ENCODE measurements at regions not wholly inside any gene's neighbourhood (a gene's known extent, or its start where the extent isn't known, plus 50 kb on each side); places are given as distances from the start of the nearest gene placed in this dataset.

DNA sequence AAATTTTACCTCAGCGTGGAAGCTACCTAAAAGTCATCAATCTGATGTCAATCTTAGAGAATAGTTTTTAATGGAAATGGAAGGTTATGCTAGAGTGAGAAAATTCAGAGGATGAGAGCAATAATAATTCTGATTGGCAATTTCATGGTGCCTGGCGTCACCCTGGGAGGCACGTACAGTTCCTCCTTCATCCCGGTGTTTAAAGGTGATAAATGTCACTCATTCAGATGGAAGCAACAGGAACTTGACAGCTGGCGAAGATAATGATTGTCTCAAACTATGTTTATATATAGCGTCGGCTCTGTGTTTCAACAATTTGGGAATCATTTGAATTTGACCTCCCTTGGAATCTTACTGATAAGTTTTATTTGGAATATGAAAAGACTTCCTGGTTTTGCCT, 108.4 kb downstream of the MED10 start:
- TF ChIP-seq, protein P1, sequence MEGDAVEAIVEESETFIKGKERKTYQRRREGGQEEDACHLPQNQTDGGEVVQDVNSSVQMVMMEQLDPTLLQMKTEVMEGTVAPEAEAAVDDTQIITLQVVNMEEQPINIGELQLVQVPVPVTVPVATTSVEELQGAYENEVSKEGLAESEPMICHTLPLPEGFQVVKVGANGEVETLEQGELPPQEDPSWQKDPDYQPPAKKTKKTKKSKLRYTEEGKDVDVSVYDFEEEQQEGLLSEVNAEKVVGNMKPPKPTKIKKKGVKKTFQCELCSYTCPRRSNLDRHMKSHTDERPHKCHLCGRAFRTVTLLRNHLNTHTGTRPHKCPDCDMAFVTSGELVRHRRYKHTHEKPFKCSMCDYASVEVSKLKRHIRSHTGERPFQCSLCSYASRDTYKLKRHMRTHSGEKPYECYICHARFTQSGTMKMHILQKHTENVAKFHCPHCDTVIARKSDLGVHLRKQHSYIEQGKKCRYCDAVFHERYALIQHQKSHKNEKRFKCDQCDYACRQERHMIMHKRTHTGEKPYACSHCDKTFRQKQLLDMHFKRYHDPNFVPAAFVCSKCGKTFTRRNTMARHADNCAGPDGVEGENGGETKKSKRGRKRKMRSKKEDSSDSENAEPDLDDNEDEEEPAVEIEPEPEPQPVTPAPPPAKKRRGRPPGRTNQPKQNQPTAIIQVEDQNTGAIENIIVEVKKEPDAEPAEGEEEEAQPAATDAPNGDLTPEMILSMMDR (IDR thresholded peaks at IDR 0.05) = no peak
- no peak for TF ChIP-seq NR3C1 (CRISPR knock-in tag; conservative IDR thresholded peaks at IDR 0.05; ENCODE audit: low read depth)
- TF ChIP-seq GRHL2 (CRISPR knock-in tag; IDR thresholded peaks at IDR 0.05; ENCODE audit: insufficient replicate concordance, severe bottlenecking) = no peak
- TF ChIP-seq, protein P2, sequence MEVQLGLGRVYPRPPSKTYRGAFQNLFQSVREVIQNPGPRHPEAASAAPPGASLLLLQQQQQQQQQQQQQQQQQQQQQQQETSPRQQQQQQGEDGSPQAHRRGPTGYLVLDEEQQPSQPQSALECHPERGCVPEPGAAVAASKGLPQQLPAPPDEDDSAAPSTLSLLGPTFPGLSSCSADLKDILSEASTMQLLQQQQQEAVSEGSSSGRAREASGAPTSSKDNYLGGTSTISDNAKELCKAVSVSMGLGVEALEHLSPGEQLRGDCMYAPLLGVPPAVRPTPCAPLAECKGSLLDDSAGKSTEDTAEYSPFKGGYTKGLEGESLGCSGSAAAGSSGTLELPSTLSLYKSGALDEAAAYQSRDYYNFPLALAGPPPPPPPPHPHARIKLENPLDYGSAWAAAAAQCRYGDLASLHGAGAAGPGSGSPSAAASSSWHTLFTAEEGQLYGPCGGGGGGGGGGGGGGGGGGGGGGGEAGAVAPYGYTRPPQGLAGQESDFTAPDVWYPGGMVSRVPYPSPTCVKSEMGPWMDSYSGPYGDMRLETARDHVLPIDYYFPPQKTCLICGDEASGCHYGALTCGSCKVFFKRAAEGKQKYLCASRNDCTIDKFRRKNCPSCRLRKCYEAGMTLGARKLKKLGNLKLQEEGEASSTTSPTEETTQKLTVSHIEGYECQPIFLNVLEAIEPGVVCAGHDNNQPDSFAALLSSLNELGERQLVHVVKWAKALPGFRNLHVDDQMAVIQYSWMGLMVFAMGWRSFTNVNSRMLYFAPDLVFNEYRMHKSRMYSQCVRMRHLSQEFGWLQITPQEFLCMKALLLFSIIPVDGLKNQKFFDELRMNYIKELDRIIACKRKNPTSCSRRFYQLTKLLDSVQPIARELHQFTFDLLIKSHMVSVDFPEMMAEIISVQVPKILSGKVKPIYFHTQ (CRISPR knock-in tag; IDR thresholded peaks at IDR 0.05) = no peak
- no peak for TF ChIP-seq ZNF138 (CRISPR knock-in tag; conservative IDR thresholded peaks at IDR 0.05)
- TF ChIP-seq, protein P3, sequence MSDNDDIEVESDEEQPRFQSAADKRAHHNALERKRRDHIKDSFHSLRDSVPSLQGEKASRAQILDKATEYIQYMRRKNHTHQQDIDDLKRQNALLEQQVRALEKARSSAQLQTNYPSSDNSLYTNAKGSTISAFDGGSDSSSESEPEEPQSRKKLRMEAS (CRISPR knock-in tag; IDR thresholded peaks at IDR 0.05) = no peak
- TF ChIP-seq, protein P4, sequence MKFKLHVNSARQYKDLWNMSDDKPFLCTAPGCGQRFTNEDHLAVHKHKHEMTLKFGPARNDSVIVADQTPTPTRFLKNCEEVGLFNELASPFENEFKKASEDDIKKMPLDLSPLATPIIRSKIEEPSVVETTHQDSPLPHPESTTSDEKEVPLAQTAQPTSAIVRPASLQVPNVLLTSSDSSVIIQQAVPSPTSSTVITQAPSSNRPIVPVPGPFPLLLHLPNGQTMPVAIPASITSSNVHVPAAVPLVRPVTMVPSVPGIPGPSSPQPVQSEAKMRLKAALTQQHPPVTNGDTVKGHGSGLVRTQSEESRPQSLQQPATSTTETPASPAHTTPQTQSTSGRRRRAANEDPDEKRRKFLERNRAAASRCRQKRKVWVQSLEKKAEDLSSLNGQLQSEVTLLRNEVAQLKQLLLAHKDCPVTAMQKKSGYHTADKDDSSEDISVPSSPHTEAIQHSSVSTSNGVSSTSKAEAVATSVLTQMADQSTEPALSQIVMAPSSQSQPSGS (CRISPR knock-in tag; IDR thresholded peaks at IDR 0.05; ENCODE audit: borderline replicate concordance, low read depth) = no peak
- TF ChIP-seq RELA (CRISPR knock-in tag; IDR thresholded peaks at IDR 0.05; ENCODE audit: borderline replicate concordance) = no peak
- TF ChIP-seq, protein P5, sequence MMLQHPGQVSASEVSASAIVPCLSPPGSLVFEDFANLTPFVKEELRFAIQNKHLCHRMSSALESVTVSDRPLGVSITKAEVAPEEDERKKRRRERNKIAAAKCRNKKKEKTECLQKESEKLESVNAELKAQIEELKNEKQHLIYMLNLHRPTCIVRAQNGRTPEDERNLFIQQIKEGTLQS (CRISPR knock-in tag; conservative IDR thresholded peaks at IDR 0.05) = no peak
- no peak for TF ChIP-seq ZNF396 (CRISPR knock-in tag; IDR thresholded peaks at IDR 0.05; ENCODE audit: borderline replicate concordance)
- TF ChIP-seq KAT7 (CRISPR knock-in tag; IDR thresholded peaks at IDR 0.05; ENCODE audit: borderline replicate concordance) = no peak
- no peak for TF ChIP-seq TCF7 (CRISPR knock-in tag; IDR thresholded peaks at IDR 0.05; ENCODE audit: low read depth)
- no peak for TF ChIP-seq MYBL2 (CRISPR knock-in tag; IDR thresholded peaks at IDR 0.05)
- no peak for TF ChIP-seq ZNF121 (CRISPR knock-in tag; IDR thresholded peaks at IDR 0.05)
